LNCaP clone FGC (cell line): ENCODE measurements at regions not wholly inside any gene's neighbourhood (a gene's known extent, or its start where the extent isn't known, plus 50 kb on each side); places are given as distances from the start of the nearest gene placed in this dataset.

Source experiments
- DNase-seq: peaks from one replicate; pipeline ENCODE4 v3.0.0-alpha.2; 2011; ENCODE audit warnings: low read depth
- H3K4me3 ChIP-seq: 2 replicates; pipeline ENCODE4 v1.5.1; 2011; ENCODE audit warnings: mild to moderate bottlenecking, low read depth, low read length, control low read depth
- TF ChIP-seq, protein P1 (sequence below): IDR thresholded peaks from 2 replicates; pipeline ENCODE4 v1.5.1; 2012; ENCODE audit warnings: mild to moderate bottlenecking; ENCODE audit not compliant: control insufficient read depth, insufficient read depth; ENCODE audit errors: extremely low read depth

GRCh38 chr6:9346923-9347322, 911.6 kb upstream of the SLC35B3 start:
- TF ChIP-seq, protein P1, sequence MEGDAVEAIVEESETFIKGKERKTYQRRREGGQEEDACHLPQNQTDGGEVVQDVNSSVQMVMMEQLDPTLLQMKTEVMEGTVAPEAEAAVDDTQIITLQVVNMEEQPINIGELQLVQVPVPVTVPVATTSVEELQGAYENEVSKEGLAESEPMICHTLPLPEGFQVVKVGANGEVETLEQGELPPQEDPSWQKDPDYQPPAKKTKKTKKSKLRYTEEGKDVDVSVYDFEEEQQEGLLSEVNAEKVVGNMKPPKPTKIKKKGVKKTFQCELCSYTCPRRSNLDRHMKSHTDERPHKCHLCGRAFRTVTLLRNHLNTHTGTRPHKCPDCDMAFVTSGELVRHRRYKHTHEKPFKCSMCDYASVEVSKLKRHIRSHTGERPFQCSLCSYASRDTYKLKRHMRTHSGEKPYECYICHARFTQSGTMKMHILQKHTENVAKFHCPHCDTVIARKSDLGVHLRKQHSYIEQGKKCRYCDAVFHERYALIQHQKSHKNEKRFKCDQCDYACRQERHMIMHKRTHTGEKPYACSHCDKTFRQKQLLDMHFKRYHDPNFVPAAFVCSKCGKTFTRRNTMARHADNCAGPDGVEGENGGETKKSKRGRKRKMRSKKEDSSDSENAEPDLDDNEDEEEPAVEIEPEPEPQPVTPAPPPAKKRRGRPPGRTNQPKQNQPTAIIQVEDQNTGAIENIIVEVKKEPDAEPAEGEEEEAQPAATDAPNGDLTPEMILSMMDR: no peak
- DNase-seq: no peak

DNA sequence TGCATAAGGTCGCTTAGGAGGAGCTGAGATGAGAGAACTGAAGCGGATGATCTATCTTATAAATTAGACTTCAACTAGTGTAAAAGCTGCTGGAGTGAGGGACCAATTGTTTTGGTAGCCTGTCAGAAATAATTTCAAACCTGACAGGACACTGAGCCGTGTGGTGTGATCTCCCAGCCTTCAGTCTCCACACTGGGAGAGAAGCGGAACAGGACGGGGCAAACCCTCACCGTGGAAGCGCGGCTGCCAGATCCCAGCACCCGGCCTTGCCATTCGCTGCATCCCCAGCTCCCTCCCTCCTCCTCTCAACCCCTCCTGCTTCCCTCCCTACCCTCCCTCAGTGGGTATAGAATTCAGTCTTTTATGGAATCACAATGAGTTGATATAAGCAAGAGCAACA, 900.1 kb upstream of the SLC35B3 start:
- DNase-seq: no peak
- TF ChIP-seq, protein P1: no peak
- no peak overlapping the region for H3K4me3 ChIP-seq

More at GRCh38 chr6:9346923-9347322, 911.6 kb upstream of the SLC35B3 start:
- no peak overlapping the region for H3K4me3 ChIP-seq

DNA sequence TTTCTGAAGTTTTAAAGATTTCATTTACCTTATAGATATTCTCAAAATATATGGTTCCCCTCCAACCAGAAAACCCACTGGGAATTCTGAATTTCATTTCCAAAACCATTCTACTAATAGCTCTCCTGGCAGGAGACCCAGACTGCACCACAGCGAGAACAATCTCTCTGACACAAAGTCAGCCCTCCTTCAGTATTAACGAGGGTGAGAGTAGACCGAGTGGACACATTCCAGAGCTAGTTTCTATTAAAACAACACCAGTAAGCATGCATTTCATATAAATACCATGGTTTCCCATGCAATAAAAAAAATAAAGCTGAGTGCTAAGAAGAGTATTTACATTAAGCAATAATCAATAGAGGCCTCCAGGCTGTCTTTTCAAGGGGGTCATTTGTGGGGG, 899.6 kb upstream of the SLC35B3 start:
- TF ChIP-seq, protein P1: no peak

GRCh38 chr6:9332241-9332780, 897.0 kb upstream of the SLC35B3 start:
- H3K4me3 ChIP-seq: no peak overlapping the region
- TF ChIP-seq, protein P1: no peak
- no peak for DNase-seq

More for the DNA sequence above, 899.6 kb upstream of the SLC35B3 start:
- H3K4me3 ChIP-seq: no peak overlapping the region
- no peak for DNase-seq

DNA sequence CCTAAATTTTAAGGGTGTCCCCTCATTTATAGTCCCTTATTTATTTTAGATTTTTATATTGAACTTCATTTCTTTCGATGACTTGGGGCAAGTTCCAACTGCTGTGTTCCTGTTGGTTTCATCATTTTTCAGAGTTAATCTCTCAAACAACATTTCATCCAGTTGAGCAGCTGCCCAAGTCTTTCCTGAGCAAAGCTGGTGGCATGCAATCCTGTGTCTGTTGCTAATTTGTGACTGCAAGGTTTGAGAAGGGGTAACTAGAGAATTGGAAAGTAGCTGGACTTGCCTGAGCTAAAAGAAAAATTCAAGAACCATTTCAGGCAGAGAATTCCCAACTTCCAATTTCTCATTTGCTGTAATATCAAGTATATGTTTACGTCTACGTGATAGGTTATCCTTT, 881.5 kb upstream of the SLC35B3 start:
- no peak overlapping the region for H3K4me3 ChIP-seq
- DNase-seq: no peak
- TF ChIP-seq, protein P1: no peak

GRCh38 chr6:9315966-9316650, 880.8 kb upstream of the SLC35B3 start:
- DNase-seq: no peak
- TF ChIP-seq, protein P1: no peak
- no peak overlapping the region for H3K4me3 ChIP-seq

DNA sequence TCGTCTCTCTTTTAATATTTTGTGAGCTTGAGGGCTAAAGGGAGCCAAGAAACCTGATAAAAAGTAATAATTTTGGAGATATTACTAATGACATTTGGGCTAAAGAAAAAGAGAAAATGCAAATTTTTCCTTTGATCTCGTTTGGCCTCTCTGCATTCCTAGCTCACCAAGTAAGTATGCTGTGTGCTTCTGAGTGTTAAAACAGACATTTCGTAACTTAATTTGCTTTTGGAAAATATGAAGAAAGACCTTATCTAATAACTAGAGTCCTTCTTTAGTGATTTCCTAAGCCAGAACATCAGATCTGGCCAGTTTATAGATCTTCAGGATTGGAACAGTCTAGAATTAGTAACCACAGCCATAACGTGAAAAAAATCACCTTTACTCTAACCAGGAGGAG, 872.9 kb upstream of the SLC35B3 start:
- DNase-seq: no peak
- no peak overlapping the region for H3K4me3 ChIP-seq
- TF ChIP-seq, protein P1: no peak
